ENCODE measurements at regions not wholly inside any gene's neighbourhood (a gene's known extent, or its start where the extent isn't known, plus 50 kb on each side); places are given as distances from the start of the nearest gene placed in this dataset.

DNA sequence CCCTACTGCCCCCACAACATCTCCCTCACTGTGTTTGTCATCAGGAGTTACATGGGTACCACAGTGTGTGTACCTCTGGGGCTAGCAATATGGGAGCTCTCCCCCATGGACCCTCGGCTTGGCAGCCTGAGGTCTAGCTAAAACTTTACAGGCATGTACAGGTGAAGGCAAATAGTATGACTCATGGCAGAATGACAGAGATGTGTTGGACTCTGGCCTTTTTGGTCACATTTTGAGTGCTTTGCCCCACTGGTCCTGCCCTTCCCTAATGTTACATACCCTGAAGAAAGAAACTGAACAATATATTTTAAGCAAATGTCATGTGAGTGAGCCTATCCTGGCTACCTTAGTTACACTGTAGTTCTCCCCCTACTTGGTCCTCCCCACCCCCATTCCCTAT lies 124.0 kb downstream of the NGF start:
- DNase-seq (ENCODE audit: extremely low spot score, unreplicated experiment), result no peak
- H3K4me1 Mint-ChIP-seq (ENCODE audit: unreplicated experiment), result no peaks in the 10 kb centered on the region
- TF ChIP-seq, protein P1, sequence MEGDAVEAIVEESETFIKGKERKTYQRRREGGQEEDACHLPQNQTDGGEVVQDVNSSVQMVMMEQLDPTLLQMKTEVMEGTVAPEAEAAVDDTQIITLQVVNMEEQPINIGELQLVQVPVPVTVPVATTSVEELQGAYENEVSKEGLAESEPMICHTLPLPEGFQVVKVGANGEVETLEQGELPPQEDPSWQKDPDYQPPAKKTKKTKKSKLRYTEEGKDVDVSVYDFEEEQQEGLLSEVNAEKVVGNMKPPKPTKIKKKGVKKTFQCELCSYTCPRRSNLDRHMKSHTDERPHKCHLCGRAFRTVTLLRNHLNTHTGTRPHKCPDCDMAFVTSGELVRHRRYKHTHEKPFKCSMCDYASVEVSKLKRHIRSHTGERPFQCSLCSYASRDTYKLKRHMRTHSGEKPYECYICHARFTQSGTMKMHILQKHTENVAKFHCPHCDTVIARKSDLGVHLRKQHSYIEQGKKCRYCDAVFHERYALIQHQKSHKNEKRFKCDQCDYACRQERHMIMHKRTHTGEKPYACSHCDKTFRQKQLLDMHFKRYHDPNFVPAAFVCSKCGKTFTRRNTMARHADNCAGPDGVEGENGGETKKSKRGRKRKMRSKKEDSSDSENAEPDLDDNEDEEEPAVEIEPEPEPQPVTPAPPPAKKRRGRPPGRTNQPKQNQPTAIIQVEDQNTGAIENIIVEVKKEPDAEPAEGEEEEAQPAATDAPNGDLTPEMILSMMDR (conservative IDR thresholded peaks at IDR 0.05), result no peak
- H3K4me3 Mint-ChIP-seq, result no peak overlapping the region
- peaks cover 3% of the 10 kb centered on the region for H3K27me3 Mint-ChIP-seq
- no peaks in the 10 kb centered on the region for H3K9me3 Mint-ChIP-seq
- H3K36me3 Mint-ChIP-seq, result no peaks in the 10 kb centered on the region
- H3K27ac Mint-ChIP-seq, result no peak overlapping the region

DNA sequence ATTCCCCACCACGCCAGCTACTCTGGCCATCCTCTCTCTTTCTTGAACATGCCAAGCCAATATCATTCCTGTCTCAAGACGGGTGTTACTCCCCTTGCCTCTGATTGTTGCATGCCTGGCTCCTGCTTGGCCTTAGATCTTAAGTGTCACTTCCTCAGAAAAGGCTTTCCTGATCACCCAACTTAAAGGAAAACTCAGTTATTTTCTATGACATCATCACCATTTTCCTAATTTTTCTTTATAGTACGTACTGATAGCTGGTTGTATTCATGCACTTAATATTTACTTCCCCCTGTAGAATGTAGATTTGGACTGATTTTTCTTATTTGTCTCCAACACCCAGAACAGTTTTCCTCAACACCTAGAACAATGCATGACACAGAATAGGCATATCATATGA lies 123.8 kb upstream of the TSPAN2 start:
- Mint-ChIP-seq H3K4me3 (no peak overlapping the region), H3K27ac (no peak overlapping the region), H3K27me3 (peaks cover 3% of the 10 kb centered on the region), H3K9me3 (no peaks in the 10 kb centered on the region), H3K36me3 (no peaks in the 10 kb centered on the region), H3K4me1 (ENCODE audit: unreplicated experiment) (no peaks in the 10 kb centered on the region)
- TF ChIP-seq, protein P1 (conservative IDR thresholded peaks at IDR 0.05), result no peak
- DNase-seq (ENCODE audit: extremely low spot score, unreplicated experiment), result no peak

DNA sequence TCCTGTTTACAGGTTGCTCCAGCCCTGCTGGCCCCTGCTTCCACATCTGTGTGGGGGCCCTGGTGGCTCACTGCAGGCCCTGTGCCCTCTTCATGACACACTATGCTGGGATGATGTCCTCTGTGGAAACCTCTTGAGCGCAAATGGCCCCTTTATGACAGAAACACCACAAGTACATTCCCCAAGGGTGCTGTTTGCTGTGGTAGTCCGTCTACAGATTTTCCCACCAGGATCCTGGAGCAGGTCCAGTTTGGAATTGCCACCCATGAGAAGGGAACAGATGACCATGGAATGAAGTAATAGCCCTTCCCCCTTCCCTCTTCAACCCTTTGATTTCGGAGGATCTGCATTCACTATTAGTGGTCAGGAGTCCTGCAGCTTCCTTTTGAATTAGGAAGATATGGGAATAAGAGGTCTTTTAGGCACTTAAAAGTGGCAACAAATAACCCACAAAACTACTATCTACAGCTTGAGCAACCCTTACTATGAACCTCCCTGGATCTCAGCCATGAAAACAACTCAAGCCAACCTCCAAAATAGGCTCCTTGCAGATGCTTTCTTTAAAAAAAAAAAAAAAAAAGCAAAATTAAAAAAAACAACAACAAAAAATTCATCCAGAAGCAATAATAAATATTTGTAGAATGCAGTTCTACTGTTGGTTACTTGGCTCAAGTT lies 121.9 kb upstream of the TSPAN2 start:
- H3K36me3 Mint-ChIP-seq, result no peaks in the 10 kb centered on the region
- H3K27me3 Mint-ChIP-seq, result peaks cover 3% of the 10 kb centered on the region
- no peak overlapping the region for H3K4me3 Mint-ChIP-seq
- TF ChIP-seq, protein P1 (conservative IDR thresholded peaks at IDR 0.05), result no peak
- no peaks in the 10 kb centered on the region for H3K4me1 Mint-ChIP-seq (ENCODE audit: unreplicated experiment)
- no peak overlapping the region for H3K27ac Mint-ChIP-seq
- DNase-seq (ENCODE audit: extremely low spot score, unreplicated experiment), result no peak
- no peaks in the 10 kb centered on the region for H3K9me3 Mint-ChIP-seq

DNA sequence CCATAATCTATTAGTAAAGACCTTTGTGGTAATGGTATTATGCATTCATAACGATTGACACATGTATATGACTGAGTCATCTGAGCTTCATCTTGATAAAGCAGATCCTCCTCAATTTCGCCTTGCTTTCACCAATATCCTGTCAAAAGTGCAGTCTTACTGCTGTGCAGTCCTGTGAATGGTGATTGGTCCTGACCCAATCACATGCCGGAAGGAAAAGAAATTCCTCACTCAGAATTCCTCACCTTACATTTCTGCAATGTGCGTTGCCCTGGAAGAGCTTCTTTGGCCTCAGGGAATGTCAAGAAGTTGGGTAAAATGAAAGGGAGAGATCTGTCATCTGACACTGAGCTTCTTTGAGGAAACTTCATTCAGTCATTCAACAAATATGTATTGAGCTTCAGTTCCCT lies 121.0 kb upstream of the TSPAN2 start:
- peak overlapping the region; percentile 48 for H3K27ac Mint-ChIP-seq
- TF ChIP-seq, protein P1 (conservative IDR thresholded peaks at IDR 0.05), result no peak
- peaks cover 3% of the 10 kb centered on the region for H3K27me3 Mint-ChIP-seq
- no peaks in the 10 kb centered on the region for H3K4me1 Mint-ChIP-seq (ENCODE audit: unreplicated experiment)
- DNase-seq (ENCODE audit: extremely low spot score, unreplicated experiment), result no peak
- H3K36me3 Mint-ChIP-seq, result no peaks in the 10 kb centered on the region
- no peaks in the 10 kb centered on the region for H3K9me3 Mint-ChIP-seq
- H3K4me3 Mint-ChIP-seq, result no peak overlapping the region

DNA sequence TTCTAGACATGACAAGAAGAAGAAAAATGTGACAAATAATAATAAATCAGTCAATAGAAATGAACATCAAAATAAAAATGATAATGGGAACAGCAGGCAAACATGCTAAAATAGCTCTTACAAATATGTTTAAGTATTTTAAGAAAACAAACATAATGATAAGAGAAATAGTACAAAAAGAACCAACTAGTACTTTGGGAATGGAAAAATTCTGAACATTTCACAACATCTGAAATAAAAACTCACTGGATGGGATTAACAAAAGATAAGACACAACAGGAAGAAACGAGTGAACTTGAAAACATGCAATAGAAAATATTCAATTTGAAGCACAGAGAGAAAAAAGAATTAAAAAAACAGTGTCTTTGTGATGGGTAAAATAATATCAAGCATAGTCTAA lies 115.2 kb upstream of the TSPAN2 start:
- no peak for DNase-seq (ENCODE audit: extremely low spot score, unreplicated experiment)
- TF ChIP-seq, protein P1 (conservative IDR thresholded peaks at IDR 0.05), result no peak
- Mint-ChIP-seq H3K36me3 (no peaks in the 10 kb centered on the region), H3K4me1 (ENCODE audit: unreplicated experiment) (no peaks in the 10 kb centered on the region), H3K27ac (no peak overlapping the region), H3K9me3 (peaks cover 3% of the 10 kb centered on the region), H3K27me3 (no peaks in the 10 kb centered on the region), H3K4me3 (no peak overlapping the region)

- DNase-seq (ENCODE audit: extremely low spot score, unreplicated experiment), result no peak
- Mint-ChIP-seq H3K36me3 (no peaks in the 10 kb centered on the region), H3K27ac (no peak overlapping the region), H3K27me3 (no peaks in the 10 kb centered on the region), H3K4me1 (ENCODE audit: unreplicated experiment) (no peaks in the 10 kb centered on the region), H3K9me3 (peaks cover 3% of the 10 kb centered on the region), H3K4me3 (no peak overlapping the region)
- TF ChIP-seq, protein P1 (conservative IDR thresholded peaks at IDR 0.05), result no peak
Observed at GRCh38 chr1:115203287-115203686, 114.0 kb upstream of the TSPAN2 start.
